ENCODE measurements at regions not wholly inside any gene's neighbourhood (a gene's known extent, or its start where the extent isn't known, plus 50 kb on each side); places are given as distances from the start of the nearest gene placed in this dataset.

GRCh38 chr10:78165617-78166016 lies 132.0 kb downstream of the RPS24 start:
- no peak overlapping the region for H3K9ac ChIP-seq
- 55% methylated on average over 3 of the region's 3 CpGs for WGBS (ENCODE audit: low lambda C conversion rate)
- peak; percentile 53 for DNase-seq
- no peaks in the 10 kb centered on the region for H3K79me2 ChIP-seq (ENCODE audit: insufficient read depth)
- peaks cover 6% of the 10 kb centered on the region in 2 experiments; a peak in 2 of 4 replicates for H3K4me1 ChIP-seq (ENCODE audit: control insufficient read depth in 1 of 2, insufficient read depth in 2 of 2, low read depth in 1 of 2, low read length in 1 of 2)
- H3K4me3 ChIP-seq (ENCODE audit: low read depth in 2 of 2, low read length in 1 of 2), result no peak overlapping the region
- no peak overlapping the region for H3K4me2 ChIP-seq
- POLR2A ChIA-PET, result no interaction called here
- no peaks in the 10 kb centered on the region for H3K9me2 ChIP-seq
- H2AFZ ChIP-seq (ENCODE audit: low read depth), result no peak overlapping the region
- H3K36me3 ChIP-seq (replicated peaks in 1 of 2; ENCODE audit: control insufficient read depth in 1 of 2, insufficient read depth in 2 of 2, low read length in 1 of 2), result no peaks in the 10 kb centered on the region
- CTCF ChIA-PET, result interaction anchor here (0.6 to 11.8 kb wide), 4 partner anchors 9 to 118 kb away, joined by 3 to 122 read pairs (median 4); no protein-coding TSS in a partner anchor
- H3K27me3 ChIP-seq (ENCODE audit: insufficient read depth), result no peaks in the 10 kb centered on the region
- H3K27ac ChIP-seq (ENCODE audit: low read depth in 2 of 2, low read length in 1 of 2), result no peak overlapping the region
- no peaks in the 10 kb centered on the region for H3K9me3 ChIP-seq
- TF ChIP-seq SMC3 (IDR thresholded peaks at IDR 0.05; ENCODE audit: low read depth, low read length), result peak; percentile 56; the same call in 1 of the 2 replicates
- no peak for TF ChIP-seq PBX3 (IDR thresholded peaks at IDR 0.05)
- peak; percentile 30 for TF ChIP-seq CTCF (IDR thresholded peaks at IDR 0.05)
- TF ChIP-seq JUND (IDR thresholded peaks at IDR 0.05), result no peak
- TF ChIP-seq TEAD4 (IDR thresholded peaks at IDR 0.05; ENCODE audit: borderline replicate concordance, insufficient read depth), result no peak
- no peak for TF ChIP-seq POLR2AphosphoS5 (IDR thresholded peaks at IDR 0.05; ENCODE audit: low read depth, low read length)
- no peak for TF ChIP-seq MEF2A (IDR thresholded peaks at IDR 0.05; ENCODE audit: borderline replicate concordance, low read depth)
- peak; percentile 74 for TF ChIP-seq RAD21 (IDR thresholded peaks at IDR 0.05; ENCODE audit: low read length)
- H3F3A ChIP-seq (replicated peaks; ENCODE audit: insufficient read depth), result peaks cover 8% of the 10 kb centered on the region
- H4K20me1 ChIP-seq (ENCODE audit: insufficient read depth), result no peaks in the 10 kb centered on the region

GRCh38 chr10:78166261-78166660 lies 132.6 kb downstream of the RPS24 start:
- H3K4me3 ChIP-seq (ENCODE audit: low read depth in 2 of 2, low read length in 1 of 2), result no peak overlapping the region
- ChIA-PET POLR2A (no interaction called here), CTCF (interaction anchor here (0.7 to 11.8 kb wide), 7 partner anchors 18 to 1039 kb away, joined by 3 to 122 read pairs (median 3); no protein-coding TSS in a partner anchor)
- no peak overlapping the region for H3K27ac ChIP-seq (ENCODE audit: low read depth in 2 of 2, low read length in 1 of 2)
- no peak for DNase-seq
- no peaks in the 10 kb centered on the region for H3K79me2 ChIP-seq (ENCODE audit: insufficient read depth)
- H3K4me2 ChIP-seq, result no peak overlapping the region
- H3K4me1 ChIP-seq (ENCODE audit: control insufficient read depth in 1 of 2, insufficient read depth in 2 of 2, low read depth in 1 of 2, low read length in 1 of 2), result peaks cover 6% of the 10 kb centered on the region in 2 experiments; a peak in 2 of 4 replicates
- WGBS (ENCODE audit: low lambda C conversion rate), result 55% methylated on average over 3 of the region's 3 CpGs
- no peak overlapping the region for H3K9ac ChIP-seq
- no peaks in the 10 kb centered on the region for H3K9me2 ChIP-seq
- peaks cover 11% of the 10 kb centered on the region for H3F3A ChIP-seq (replicated peaks; ENCODE audit: insufficient read depth)
- H2AFZ ChIP-seq (ENCODE audit: low read depth), result no peak overlapping the region
- H4K20me1 ChIP-seq (ENCODE audit: insufficient read depth), result no peaks in the 10 kb centered on the region
- TF ChIP-seq, protein P1, sequence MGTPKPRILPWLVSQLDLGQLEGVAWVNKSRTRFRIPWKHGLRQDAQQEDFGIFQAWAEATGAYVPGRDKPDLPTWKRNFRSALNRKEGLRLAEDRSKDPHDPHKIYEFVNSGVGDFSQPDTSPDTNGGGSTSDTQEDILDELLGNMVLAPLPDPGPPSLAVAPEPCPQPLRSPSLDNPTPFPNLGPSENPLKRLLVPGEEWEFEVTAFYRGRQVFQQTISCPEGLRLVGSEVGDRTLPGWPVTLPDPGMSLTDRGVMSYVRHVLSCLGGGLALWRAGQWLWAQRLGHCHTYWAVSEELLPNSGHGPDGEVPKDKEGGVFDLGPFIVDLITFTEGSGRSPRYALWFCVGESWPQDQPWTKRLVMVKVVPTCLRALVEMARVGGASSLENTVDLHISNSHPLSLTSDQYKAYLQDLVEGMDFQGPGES (IDR thresholded peaks at IDR 0.05; ENCODE audit: low read depth, low read length), result no peak
- TF ChIP-seq JUND (IDR thresholded peaks at IDR 0.05) (no peak), CTCF (IDR thresholded peaks at IDR 0.05) (no peak), GABPA (IDR thresholded peaks at IDR 0.05; ENCODE audit: low read depth) (no peak)
- H3K9me3 ChIP-seq, result no peaks in the 10 kb centered on the region
- H3K36me3 ChIP-seq (replicated peaks in 1 of 2; ENCODE audit: control insufficient read depth in 1 of 2, insufficient read depth in 2 of 2, low read length in 1 of 2), result no peaks in the 10 kb centered on the region
- no peaks in the 10 kb centered on the region for H3K27me3 ChIP-seq (ENCODE audit: insufficient read depth)
